PC-9 (cell line): ENCODE measurements at regions not wholly inside any gene's neighbourhood (a gene's known extent, or its start where the extent isn't known, plus 50 kb on each side); places are given as distances from the start of the nearest gene placed in this dataset.

Experiments used
- EZH2 ChIP-seq: fragments of 200-600 bp; sonication (generic); IDR thresholded peaks from 2 replicates; pipeline ENCODE4 v1.8.0; 2017; ENCODE audit warnings: antibody characterized with exemption, low read depth
- TF ChIP-seq, protein P1 (sequence below): fragments of 200-600 bp; sonication (generic); conservative IDR thresholded peaks from 2 replicates; pipeline ENCODE4 v1.6.1; 2017; ENCODE audit warnings: mixed run types, antibody characterized with exemption, mild to moderate bottlenecking, moderate library complexity

DNA sequence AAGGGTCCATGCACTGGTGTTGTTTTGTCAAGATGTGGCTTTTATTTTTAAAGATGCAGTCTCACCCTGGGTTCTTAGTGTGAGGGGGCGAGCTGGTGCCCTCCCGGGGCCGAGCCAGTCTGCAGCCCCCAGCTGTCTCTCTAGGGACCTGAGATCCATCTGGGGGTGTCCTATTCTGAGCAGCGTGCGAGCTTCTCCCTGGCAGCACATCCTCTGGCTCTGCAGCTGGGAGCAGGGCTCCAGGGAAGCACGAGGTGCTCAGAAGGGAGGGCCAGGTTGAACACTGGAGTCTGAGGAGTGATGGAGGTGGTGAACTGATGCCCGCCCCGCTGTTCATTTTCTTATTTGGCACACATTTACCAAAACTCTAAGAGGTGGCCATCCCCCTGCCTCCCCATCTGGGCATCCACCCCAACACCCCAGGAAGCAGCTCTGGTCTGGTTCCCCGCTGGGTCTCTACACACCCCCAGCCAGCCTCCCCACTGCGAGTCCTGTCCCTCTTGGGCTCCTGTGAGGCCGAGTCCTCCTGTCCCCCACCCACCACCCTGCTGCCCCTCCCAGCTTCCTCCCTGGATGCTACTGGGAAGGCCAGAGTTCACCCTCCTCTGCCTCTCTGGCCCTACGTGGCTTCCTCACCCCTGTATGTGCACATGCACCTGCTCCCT is 956.4 kb downstream of the BRD1 start:
- TF ChIP-seq, protein P1, sequence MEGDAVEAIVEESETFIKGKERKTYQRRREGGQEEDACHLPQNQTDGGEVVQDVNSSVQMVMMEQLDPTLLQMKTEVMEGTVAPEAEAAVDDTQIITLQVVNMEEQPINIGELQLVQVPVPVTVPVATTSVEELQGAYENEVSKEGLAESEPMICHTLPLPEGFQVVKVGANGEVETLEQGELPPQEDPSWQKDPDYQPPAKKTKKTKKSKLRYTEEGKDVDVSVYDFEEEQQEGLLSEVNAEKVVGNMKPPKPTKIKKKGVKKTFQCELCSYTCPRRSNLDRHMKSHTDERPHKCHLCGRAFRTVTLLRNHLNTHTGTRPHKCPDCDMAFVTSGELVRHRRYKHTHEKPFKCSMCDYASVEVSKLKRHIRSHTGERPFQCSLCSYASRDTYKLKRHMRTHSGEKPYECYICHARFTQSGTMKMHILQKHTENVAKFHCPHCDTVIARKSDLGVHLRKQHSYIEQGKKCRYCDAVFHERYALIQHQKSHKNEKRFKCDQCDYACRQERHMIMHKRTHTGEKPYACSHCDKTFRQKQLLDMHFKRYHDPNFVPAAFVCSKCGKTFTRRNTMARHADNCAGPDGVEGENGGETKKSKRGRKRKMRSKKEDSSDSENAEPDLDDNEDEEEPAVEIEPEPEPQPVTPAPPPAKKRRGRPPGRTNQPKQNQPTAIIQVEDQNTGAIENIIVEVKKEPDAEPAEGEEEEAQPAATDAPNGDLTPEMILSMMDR = no peak
- no peak for TF ChIP-seq EZH2
